H9 (cell line): ENCODE measurements at regions not wholly inside any gene's neighbourhood (a gene's known extent, or its start where the extent isn't known, plus 50 kb on each side); places are given as distances from the start of the nearest gene placed in this dataset.

ENCODE experiments used
- DNase-seq: peaks from one replicate; pipeline ENCODE4 v3.0.0-alpha.2; 2017
- H2AFZ ChIP-seq: one replicate; pipeline ENCODE4 v1.6.1; 2013; ENCODE audit warnings: mild to moderate bottlenecking, low read length, control low read depth, moderate library complexity
- H2AK5ac ChIP-seq: 2 replicates; pipeline ENCODE4 v1.6.1; 2013; ENCODE audit warnings: low read length, control low read depth, mixed read lengths; ENCODE audit not compliant: insufficient read length
- H2BK120ac ChIP-seq: one replicate; pipeline ENCODE4 v1.6.1; 2013; ENCODE audit warnings: low read depth, mild to moderate bottlenecking, low read length, control low read depth, inconsistent platforms; ENCODE audit not compliant: poor library complexity, severe bottlenecking
- H2BK12ac ChIP-seq: 2 replicates; pipeline ENCODE4 v1.6.1; 2013; ENCODE audit warnings: low read length, control low read depth, mixed read lengths, low read depth; ENCODE audit not compliant: insufficient read length
- H2BK15ac ChIP-seq: 2 replicates; pipeline ENCODE4 v1.6.1; 2013; ENCODE audit warnings: low read depth, low read length, control low read depth
- H2BK20ac ChIP-seq: one replicate; pipeline ENCODE4 v1.6.1; 2013; ENCODE audit warnings: low read depth, mild to moderate bottlenecking, low read length, control low read depth, inconsistent platforms; ENCODE audit not compliant: poor library complexity, severe bottlenecking
- H2BK5ac ChIP-seq: 2 replicates; pipeline ENCODE4 v1.6.1; 2013; ENCODE audit warnings: low read length, control low read depth, mixed read lengths; ENCODE audit not compliant: insufficient read length
- H3K14ac ChIP-seq: 2 replicates; pipeline ENCODE4 v1.6.1; 2013; ENCODE audit warnings: low read length, control low read depth; ENCODE audit not compliant: insufficient read depth
- H3K18ac ChIP-seq: 2 replicates; pipeline ENCODE4 v1.6.1; 2013; ENCODE audit warnings: low read depth, mild to moderate bottlenecking, mixed read lengths, low read length, control low read depth; ENCODE audit not compliant: insufficient read length
- H3K23ac ChIP-seq: 2 replicates; pipeline ENCODE4 v1.6.1; 2013; ENCODE audit warnings: low read length, control low read depth, mixed read lengths, low read depth; ENCODE audit not compliant: insufficient read length
- H3K23me2 ChIP-seq: 2 replicates; pipeline ENCODE4 v1.6.1; 2013; ENCODE audit warnings: low read depth, mild to moderate bottlenecking, mixed read lengths, low read length, control low read depth; ENCODE audit not compliant: insufficient read length, poor library complexity, severe bottlenecking
- H3K27ac ChIP-seq: 2 replicates; pipeline ENCODE4 v1.5.1; 2013; ENCODE audit warnings: low read length, control low read depth, mixed read lengths, low read depth; ENCODE audit not compliant: insufficient read length
- H3K27me3 ChIP-seq: 2 replicates; pipeline ENCODE4 v1.6.1; 2013; ENCODE audit warnings: low read length, control low read depth, inconsistent platforms; ENCODE audit not compliant: insufficient read depth
- H3K4ac ChIP-seq: 2 replicates; pipeline ENCODE4 v1.6.1; 2013; ENCODE audit warnings: low read depth, mild to moderate bottlenecking, control low read depth, inconsistent platforms, low read length, moderate library complexity
- H3K4me1 ChIP-seq: 2 replicates; pipeline ENCODE4 v1.6.1; 2013; ENCODE audit warnings: low read length, control low read depth, inconsistent platforms; ENCODE audit not compliant: insufficient read depth
- H3K4me2 ChIP-seq: 2 replicates; pipeline ENCODE4 v1.6.1; 2013; ENCODE audit warnings: low read length, control low read depth, mixed read lengths; ENCODE audit not compliant: insufficient read length, insufficient read depth
- H3K56ac ChIP-seq: 2 replicates; pipeline ENCODE4 v1.6.1; 2013; ENCODE audit warnings: low read depth, mild to moderate bottlenecking, mixed read lengths, low read length, control low read depth; ENCODE audit not compliant: insufficient read length
- H3K79me1 ChIP-seq: 2 replicates; pipeline ENCODE4 v1.6.1; 2013; ENCODE audit warnings: low read depth, mild to moderate bottlenecking, moderate library complexity, low read length, control low read depth, inconsistent platforms; ENCODE audit not compliant: insufficient read depth, poor library complexity, severe bottlenecking
- H3K79me2 ChIP-seq: 2 replicates; pipeline ENCODE4 v1.6.1; 2013; ENCODE audit warnings: low read length, control low read depth, inconsistent platforms; ENCODE audit not compliant: insufficient read depth
- H3K9ac ChIP-seq: 2 replicates; pipeline ENCODE4 v1.6.1; 2013; ENCODE audit warnings: low read length, control low read depth, mixed read lengths; ENCODE audit not compliant: insufficient read length; ENCODE audit errors: extremely low read depth
- H3K9me3 ChIP-seq: one replicate; pipeline ENCODE4 v1.6.1; 2013; ENCODE audit warnings: low read depth, low read length, inconsistent platforms; ENCODE audit not compliant: control insufficient read depth
- H3T11ph ChIP-seq: one replicate; pipeline ENCODE4 v1.6.1; 2013; ENCODE audit warnings: mild to moderate bottlenecking, low read length, control low read depth, inconsistent platforms
- H4K20me1 ChIP-seq: one replicate; pipeline ENCODE4 v1.6.1; 2013; ENCODE audit not compliant: control insufficient read depth, insufficient read length, insufficient read depth
- H4K5ac ChIP-seq: 2 replicates; pipeline ENCODE4 v1.6.1; 2013; ENCODE audit warnings: low read depth, mild to moderate bottlenecking, mixed read lengths, low read length, control low read depth; ENCODE audit not compliant: insufficient read length
- H4K8ac ChIP-seq: replicated peaks from 2 replicates; pipeline ENCODE4 v1.6.1; 2013; ENCODE audit warnings: low read length, control low read depth, mixed read lengths, low read depth; ENCODE audit not compliant: insufficient read length
- H4K91ac ChIP-seq: 2 replicates; pipeline ENCODE4 v1.6.1; 2013; ENCODE audit warnings: low read depth, mild to moderate bottlenecking, moderate library complexity, mixed read lengths, low read length, control low read depth; ENCODE audit not compliant: insufficient read length
- H3K27ac Mint-ChIP-seq, 3 experiments: 2 replicates in 2 of 3; 3 replicates in 1 of 3; pipeline ENCODE4 v1.8.0; 2020 to 2021; ENCODE audit warnings: mixed read lengths in 3 of 3, mild to moderate bottlenecking in 1 of 3, moderate library complexity in 1 of 3
- H3K27me3 Mint-ChIP-seq: 2 replicates; pipeline ENCODE4 v1.8.0; 2021; ENCODE audit warnings: low read depth, mild to moderate bottlenecking, moderate library complexity, mixed read lengths
- H3K36me3 Mint-ChIP-seq, 3 experiments: 2 replicates in 2 of 3; 3 replicates in 1 of 3; pipeline ENCODE4 v1.8.0; 2020 to 2021; ENCODE audit warnings: low read depth in 3 of 3, mixed read lengths in 3 of 3; ENCODE audit not compliant: insufficient read depth in 1 of 3
- H3K4me1 Mint-ChIP-seq, 2 experiments: 2 replicates each; pipeline ENCODE4 v1.8.0; 2020; ENCODE audit warnings: mixed read lengths in 2 of 2
- H3K4me3 Mint-ChIP-seq, 2 experiments: 2 replicates in 1 of 2; 3 replicates in 1 of 2; pipeline ENCODE4 v1.8.0; 2020 to 2021; ENCODE audit warnings: mild to moderate bottlenecking in 2 of 2, mixed read lengths in 2 of 2, moderate library complexity in 1 of 2
- H3K9me3 Mint-ChIP-seq, 2 experiments: 2 replicates in 1 of 2; 3 replicates in 1 of 2; pipeline ENCODE4 v1.8.0; 2020; ENCODE audit warnings: mild to moderate bottlenecking in 2 of 2, mixed read lengths in 2 of 2, moderate library complexity in 1 of 2
- WGBS: extraction: QIAGEN DNeasy Blood & Tissue Kit; methylation state at CpG from one replicate; pipeline ENCODE4 v1.1.7; 2013; ENCODE audit warnings: missing lambda C conversion rate, low lambda C conversion rate, mixed read lengths; ENCODE audit not compliant: insufficient read length; ENCODE audit errors: extremely low coverage; 5-methylcytosine and 5-hydroxymethylcytosine counted together
- TF ChIP-seq, protein P1 (sequence below): fragments of 200-600 bp; sonication (generic); conservative IDR thresholded peaks from 3 replicates; pipeline ENCODE4 v1.8.0; 2021; ENCODE audit warnings: antibody characterized with exemption, mild to moderate bottlenecking

DNA sequence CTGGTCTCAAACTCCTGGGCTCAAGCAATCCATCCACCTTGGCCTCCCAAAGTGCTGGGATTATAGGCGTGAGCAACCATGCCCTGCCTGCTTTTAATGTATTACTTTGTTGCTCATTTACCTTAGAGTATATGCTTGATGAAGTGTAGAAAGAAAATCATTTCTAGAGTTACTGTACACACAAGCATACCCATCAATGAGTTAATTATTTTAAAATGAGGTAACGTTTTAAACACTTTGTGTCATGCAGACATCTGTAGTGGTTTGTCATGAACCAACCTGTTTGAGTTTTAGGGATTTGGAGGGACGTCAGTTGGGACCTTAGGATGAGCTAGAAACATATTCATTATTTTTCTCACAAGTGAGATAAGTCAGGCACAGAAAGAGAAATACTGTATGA lies 332.4 kb upstream of the IGF1R start:
- no peak overlapping the region for H2AK5ac ChIP-seq
- no CpG with 5 or more reads among the region's 3 CpGs for WGBS
- Mint-ChIP-seq H3K36me3 (peaks cover 5 to 7% (median 7%) of the 10 kb centered on the region in 3 experiments; a peak in 6 of 7 replicates), H3K4me1 (no peaks in the 10 kb centered on the region), H3K27me3 (peaks cover 9% of the 10 kb centered on the region), H3K4me3 (no peak overlapping the region), H3K27ac (no peak overlapping the region), H3K9me3 (peaks cover 6 to 10% of the 10 kb centered on the region in 2 experiments)
- H4K8ac ChIP-seq, result no peak overlapping the region
- H3K18ac ChIP-seq, result no peak overlapping the region
- no peaks in the 10 kb centered on the region for H3K4me1 ChIP-seq
- no peak overlapping the region for H2BK12ac ChIP-seq
- H3K27ac ChIP-seq, result no peak overlapping the region
- TF ChIP-seq, protein P1, sequence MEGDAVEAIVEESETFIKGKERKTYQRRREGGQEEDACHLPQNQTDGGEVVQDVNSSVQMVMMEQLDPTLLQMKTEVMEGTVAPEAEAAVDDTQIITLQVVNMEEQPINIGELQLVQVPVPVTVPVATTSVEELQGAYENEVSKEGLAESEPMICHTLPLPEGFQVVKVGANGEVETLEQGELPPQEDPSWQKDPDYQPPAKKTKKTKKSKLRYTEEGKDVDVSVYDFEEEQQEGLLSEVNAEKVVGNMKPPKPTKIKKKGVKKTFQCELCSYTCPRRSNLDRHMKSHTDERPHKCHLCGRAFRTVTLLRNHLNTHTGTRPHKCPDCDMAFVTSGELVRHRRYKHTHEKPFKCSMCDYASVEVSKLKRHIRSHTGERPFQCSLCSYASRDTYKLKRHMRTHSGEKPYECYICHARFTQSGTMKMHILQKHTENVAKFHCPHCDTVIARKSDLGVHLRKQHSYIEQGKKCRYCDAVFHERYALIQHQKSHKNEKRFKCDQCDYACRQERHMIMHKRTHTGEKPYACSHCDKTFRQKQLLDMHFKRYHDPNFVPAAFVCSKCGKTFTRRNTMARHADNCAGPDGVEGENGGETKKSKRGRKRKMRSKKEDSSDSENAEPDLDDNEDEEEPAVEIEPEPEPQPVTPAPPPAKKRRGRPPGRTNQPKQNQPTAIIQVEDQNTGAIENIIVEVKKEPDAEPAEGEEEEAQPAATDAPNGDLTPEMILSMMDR, result no peak
- no peaks in the 10 kb centered on the region for H3K9me3 ChIP-seq
- H2BK120ac ChIP-seq, result no peak overlapping the region
- no peak overlapping the region for H3K4ac ChIP-seq
- no peak overlapping the region for H2BK20ac ChIP-seq
- H4K20me1 ChIP-seq, result no peaks in the 10 kb centered on the region
- DNase-seq, result no peak
- H3K79me2 ChIP-seq, result no peaks in the 10 kb centered on the region
- no peak overlapping the region for H4K91ac ChIP-seq
- H2BK15ac ChIP-seq, result no peak overlapping the region
- H3K56ac ChIP-seq, result no peak overlapping the region
- no peak overlapping the region for H3T11ph ChIP-seq
- no peak overlapping the region for H2AFZ ChIP-seq
- no peaks in the 10 kb centered on the region for H3K23me2 ChIP-seq
- H3K79me1 ChIP-seq, result no peaks in the 10 kb centered on the region
- H3K4me2 ChIP-seq, result no peak overlapping the region
- H3K23ac ChIP-seq, result no peak overlapping the region
- H3K14ac ChIP-seq, result no peak overlapping the region
- H3K27me3 ChIP-seq, result no peaks in the 10 kb centered on the region
- no peak overlapping the region for H4K5ac ChIP-seq
- H2BK5ac ChIP-seq, result no peak overlapping the region
- H3K9ac ChIP-seq, result no peak overlapping the region
